ENCODE measurements at regions not wholly inside any gene's neighbourhood (a gene's known extent, or its start where the extent isn't known, plus 50 kb on each side); places are given as distances from the start of the nearest gene placed in this dataset.

DNA sequence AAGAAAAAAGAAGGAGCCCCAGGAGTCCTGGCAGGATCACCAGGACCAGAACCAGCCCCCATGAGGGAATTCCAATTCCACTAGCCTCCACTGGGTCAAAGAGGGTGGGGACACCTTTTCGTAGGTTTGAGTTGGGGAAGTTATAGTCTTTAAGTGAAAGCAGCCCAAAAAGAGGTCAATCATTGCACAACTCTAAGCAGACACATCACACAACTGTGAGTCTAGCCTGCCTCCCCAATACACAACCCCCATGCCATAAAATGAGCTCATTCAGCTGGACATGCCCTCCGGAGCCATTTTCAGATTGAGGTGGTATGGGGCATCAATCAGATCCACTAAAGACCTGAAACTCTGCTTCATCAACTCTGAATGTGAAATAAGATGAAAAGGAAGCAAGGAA is 179.9 kb downstream of the NPHP4 start:
- Histone ChIP-seq H3K27ac (no peak overlapping the region), H3K4me3 (no peak overlapping the region), H3K27me3 (peaks cover 0 to 15% (median 0%) of the 10 kb centered on the region in 3 donors), H3K4me1 (no peaks in the 10 kb centered on the region), H3K9me3 (no peaks in the 10 kb centered on the region), H3K36me3 (no peaks in the 10 kb centered on the region)
- TF ChIP-seq, protein P1, sequence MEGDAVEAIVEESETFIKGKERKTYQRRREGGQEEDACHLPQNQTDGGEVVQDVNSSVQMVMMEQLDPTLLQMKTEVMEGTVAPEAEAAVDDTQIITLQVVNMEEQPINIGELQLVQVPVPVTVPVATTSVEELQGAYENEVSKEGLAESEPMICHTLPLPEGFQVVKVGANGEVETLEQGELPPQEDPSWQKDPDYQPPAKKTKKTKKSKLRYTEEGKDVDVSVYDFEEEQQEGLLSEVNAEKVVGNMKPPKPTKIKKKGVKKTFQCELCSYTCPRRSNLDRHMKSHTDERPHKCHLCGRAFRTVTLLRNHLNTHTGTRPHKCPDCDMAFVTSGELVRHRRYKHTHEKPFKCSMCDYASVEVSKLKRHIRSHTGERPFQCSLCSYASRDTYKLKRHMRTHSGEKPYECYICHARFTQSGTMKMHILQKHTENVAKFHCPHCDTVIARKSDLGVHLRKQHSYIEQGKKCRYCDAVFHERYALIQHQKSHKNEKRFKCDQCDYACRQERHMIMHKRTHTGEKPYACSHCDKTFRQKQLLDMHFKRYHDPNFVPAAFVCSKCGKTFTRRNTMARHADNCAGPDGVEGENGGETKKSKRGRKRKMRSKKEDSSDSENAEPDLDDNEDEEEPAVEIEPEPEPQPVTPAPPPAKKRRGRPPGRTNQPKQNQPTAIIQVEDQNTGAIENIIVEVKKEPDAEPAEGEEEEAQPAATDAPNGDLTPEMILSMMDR (IDR thresholded peaks at IDR 0.05), result no peak
- TF ChIP-seq POLR2A (IDR thresholded peaks at IDR 0.05) (no peak), POLR2AphosphoS5 (IDR thresholded peaks at IDR 0.05) (no peak), EP300 (IDR thresholded peaks at IDR 0.05) (no peak)
- DNase-seq, result no peak
- WGBS, 2 donors, result 78 to 80% methylated on average over 2 of the region's 2 CpGs
- intact Hi-C loops (cut with DNase I), result no loop called here

DNA sequence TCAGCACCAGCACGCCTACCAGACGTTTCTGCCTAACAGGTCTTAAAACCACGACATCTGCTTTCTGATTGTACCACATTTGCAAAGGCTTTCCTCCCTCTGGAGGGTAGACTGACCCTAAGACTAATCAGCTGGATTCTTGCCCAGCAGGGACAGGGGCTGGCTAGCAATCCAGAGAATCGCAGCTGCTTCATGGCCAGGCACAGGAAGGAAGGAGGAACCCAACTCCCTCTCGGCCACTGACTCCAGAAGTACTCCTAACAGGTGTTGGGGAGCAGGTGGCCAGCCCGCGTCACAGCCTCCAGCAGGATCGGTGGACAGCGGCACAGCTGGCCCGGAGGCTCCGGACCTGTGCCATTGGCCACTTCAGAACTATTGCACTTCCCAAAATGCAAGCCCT is 180.8 kb downstream of the NPHP4 start:
- no peaks in the 10 kb centered on the region for H3K4me1 ChIP-seq
- no peak overlapping the region for H3K27ac ChIP-seq
- no peaks in the 10 kb centered on the region for H3K36me3 ChIP-seq
- no peak for TF ChIP-seq EP300 (IDR thresholded peaks at IDR 0.05)
- TF ChIP-seq POLR2AphosphoS5 (IDR thresholded peaks at IDR 0.05), result no peak
- no peak for TF ChIP-seq POLR2A (IDR thresholded peaks at IDR 0.05)
- TF ChIP-seq, protein P1 (IDR thresholded peaks at IDR 0.05), result no peak
- H3K9me3 ChIP-seq, result no peaks in the 10 kb centered on the region
- intact Hi-C loops (cut with DNase I), result no loop called here
- no peak for DNase-seq
- peaks cover 0 to 15% (median 0%) of the 10 kb centered on the region in 3 donors for H3K27me3 ChIP-seq
- WGBS, 2 donors, result 51 to 58% methylated on average over 11 of the region's 11 CpGs
- H3K4me3 ChIP-seq, result no peak overlapping the region

DNA sequence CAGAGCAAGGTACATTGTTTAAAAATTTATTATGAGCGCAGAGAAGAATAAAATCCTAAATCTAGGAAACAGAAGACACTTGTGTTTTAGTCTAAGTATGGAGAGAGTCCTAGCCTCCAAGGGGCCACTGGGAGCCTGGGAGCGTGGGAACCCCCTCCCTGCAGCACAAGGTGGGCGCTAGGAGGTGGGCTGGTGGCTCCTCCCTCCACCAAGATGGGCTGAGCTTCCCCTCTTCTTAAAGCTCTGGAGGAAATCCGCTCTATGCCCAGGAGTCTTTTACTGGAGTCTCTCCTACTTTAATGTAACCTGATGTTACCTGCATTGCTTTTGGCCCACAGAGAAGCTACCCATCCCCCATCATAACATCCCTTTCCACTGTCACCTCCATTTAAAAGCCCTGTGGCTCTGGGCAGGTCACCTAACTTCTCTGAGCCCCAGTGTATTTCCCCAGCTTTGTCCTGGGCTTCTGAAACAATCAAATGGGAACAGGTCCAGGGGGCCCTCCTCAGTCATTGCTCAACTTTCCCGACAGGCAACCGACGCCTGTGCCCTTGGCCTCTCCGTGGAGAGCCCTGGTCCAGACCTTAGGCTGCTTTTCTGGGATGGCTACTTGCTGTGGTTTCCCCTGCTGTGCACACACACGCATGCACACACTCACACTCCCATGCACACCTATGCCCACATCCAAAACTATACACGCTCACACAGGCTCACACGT is 181.5 kb downstream of the NPHP4 start:
- no peak for TF ChIP-seq POLR2AphosphoS5 (IDR thresholded peaks at IDR 0.05)
- TF ChIP-seq, protein P1 (IDR thresholded peaks at IDR 0.05), result no peak
- no peak for TF ChIP-seq POLR2A (IDR thresholded peaks at IDR 0.05)
- no peak for TF ChIP-seq EP300 (IDR thresholded peaks at IDR 0.05)
- H3K4me1 ChIP-seq, result no peaks in the 10 kb centered on the region
- H3K27ac ChIP-seq, result no peak overlapping the region
- H3K27me3 ChIP-seq, result peaks cover 0 to 15% (median 0%) of the 10 kb centered on the region in 3 donors
- no peak for DNase-seq
- no peak overlapping the region for H3K4me3 ChIP-seq
- H3K36me3 ChIP-seq, result no peaks in the 10 kb centered on the region
- WGBS, 2 donors, result 60 to 63% methylated on average over 11 of the region's 11 CpGs
- no peaks in the 10 kb centered on the region for H3K9me3 ChIP-seq
- intact Hi-C loops (cut with DNase I), result no loop called here

DNA sequence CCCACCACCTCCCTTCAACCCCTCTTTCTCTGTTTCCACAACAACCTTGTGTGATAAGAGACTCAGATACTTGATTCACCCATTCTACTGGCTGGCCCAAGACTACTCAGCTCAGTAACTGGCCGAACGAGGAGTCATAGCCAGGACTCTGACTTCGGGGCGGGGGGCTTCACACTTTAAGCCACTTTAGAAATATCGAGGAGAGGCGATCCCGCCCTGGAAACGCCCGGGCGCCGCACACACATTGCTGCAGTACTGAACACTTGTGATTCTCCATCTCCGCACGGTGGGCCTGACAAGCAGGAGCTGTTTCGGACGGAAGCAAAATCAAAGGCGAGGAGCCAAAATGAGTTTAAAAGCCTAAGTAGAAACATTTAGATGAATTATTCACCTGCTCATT is 182.1 kb downstream of the NPHP4 start:
- H3K4me3 ChIP-seq, result no peak overlapping the region
- TF ChIP-seq POLR2AphosphoS5 (IDR thresholded peaks at IDR 0.05) (no peak), POLR2A (IDR thresholded peaks at IDR 0.05) (no peak), EP300 (IDR thresholded peaks at IDR 0.05) (no peak)
- TF ChIP-seq, protein P1 (IDR thresholded peaks at IDR 0.05), result no peak
- DNase-seq, result no peak
- no peaks in the 10 kb centered on the region for H3K9me3 ChIP-seq
- no peaks in the 10 kb centered on the region for H3K36me3 ChIP-seq
- H3K4me1 ChIP-seq, result no peaks in the 10 kb centered on the region
- WGBS, 2 donors, result 91 to 92% methylated on average over 16 of the region's 16 CpGs
- peaks cover 0 to 11% (median 0%) of the 10 kb centered on the region in 3 donors for H3K27me3 ChIP-seq
- no peak overlapping the region for H3K27ac ChIP-seq
- intact Hi-C loops (cut with DNase I), result no loop called here
